Fibroblast of skin of abdomen (primary cell): ENCODE measurements at regions not wholly inside any gene's neighbourhood (a gene's known extent, or its start where the extent isn't known, plus 50 kb on each side); places are given as distances from the start of the nearest gene placed in this dataset.

ENCODE experiments used
- DNase-seq: peaks from one replicate; pipeline ENCODE4 v3.0.0-alpha.2; 2013

DNA sequence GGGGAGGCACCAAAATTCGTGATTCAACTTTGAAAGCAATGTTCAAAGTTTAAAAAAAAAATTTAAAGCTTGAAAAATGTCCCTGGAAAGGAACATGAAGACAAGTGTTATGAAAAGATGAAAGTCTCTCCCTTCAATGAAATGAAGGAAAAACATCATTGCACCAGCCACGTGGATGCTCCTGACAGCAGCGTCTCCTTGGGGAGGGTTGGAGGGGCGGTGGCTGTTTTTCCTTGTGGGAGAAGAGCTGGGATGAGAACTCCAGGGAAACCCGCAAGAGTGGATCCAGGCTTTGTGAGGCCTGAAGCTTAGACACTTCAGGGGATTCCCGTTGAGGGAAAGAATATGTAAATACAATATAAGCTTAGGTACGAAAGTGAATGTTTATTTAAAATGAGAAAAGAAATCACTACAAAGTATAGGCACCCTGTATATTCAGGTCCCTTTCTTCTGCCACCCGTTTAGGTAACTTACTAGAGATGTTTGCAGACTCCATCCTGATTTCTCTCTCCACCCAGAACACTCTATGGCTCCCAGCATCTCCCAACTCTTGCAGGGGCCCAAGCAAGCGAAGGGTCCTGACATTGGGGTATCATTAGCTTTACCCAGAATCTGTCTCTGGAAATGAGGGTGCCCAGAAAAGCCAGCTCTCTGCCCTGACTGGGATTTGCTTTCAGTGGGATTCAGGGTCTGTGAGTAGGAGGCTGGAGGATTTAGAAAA, 63.1 kb upstream of the BAIAP2L1 start:
- no peak for DNase-seq

GRCh38 chr7:98462911-98463633, 62.2 kb upstream of the BAIAP2L1 start:
- DNase-seq: no peak

DNA sequence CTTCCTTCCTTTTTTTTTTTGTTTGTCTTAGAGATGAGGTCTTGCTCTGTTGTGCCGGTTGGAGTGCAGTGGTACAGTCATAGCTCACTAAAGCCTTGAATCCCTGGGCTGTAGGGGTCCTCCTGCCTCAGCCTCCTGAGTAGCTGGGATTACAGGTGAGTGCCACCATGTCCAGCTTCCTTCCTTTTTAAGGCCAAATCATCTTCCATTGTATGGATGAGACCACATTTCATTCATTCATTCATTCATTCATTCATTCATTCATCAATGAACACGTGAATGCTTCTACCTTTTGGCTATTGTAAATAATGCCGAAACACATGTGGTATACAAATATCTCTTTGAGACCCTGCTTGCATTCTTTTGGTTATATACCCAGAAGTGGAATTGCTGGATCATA, 60.0 kb upstream of the BAIAP2L1 start:
- no peak for DNase-seq

- no peak for DNase-seq
Observed at GRCh38 chr7:98459529-98459928, 58.6 kb upstream of the BAIAP2L1 start.

GRCh38 chr7:98458090-98458875, 57.4 kb upstream of the BAIAP2L1 start:
- DNase-seq: no peak

- DNase-seq: no peak
Observed at GRCh38 chr7:98456866-98457265, 56.0 kb upstream of the BAIAP2L1 start.

DNA sequence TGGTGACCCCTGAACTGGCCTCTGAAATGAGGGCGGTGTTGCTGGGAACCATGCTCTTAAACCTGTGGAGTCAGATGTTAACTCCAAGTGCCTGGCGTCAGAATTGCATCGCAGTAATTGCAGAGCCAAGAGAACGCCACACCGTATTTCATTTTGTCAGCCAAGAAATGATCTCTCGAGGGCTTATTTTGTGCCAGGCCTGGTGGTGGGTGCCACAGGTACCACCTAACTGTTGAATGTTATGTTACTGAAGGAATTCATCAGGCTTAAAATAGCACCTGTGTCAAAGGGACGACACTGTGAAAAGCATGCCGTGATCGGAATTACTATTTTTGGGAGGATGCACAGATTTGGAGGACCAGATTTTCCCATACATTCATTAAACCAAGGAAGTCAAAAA, 51.9 kb upstream of the BAIAP2L1 start:
- no peak for DNase-seq
